Psoas muscle (tissue), 7 donors: ENCODE measurements at regions not wholly inside any gene's neighbourhood (a gene's known extent, or its start where the extent isn't known, plus 50 kb on each side); places are given as distances from the start of the nearest gene placed in this dataset.

ENCODE experiments used
- ATAC-seq, 4 donors: fragments of 200-7000 bp; cut with Tn5 transposase; one replicate each; pipeline ENCODE4 v1.9.1; 2020; ENCODE audit warnings: moderate library complexity in 3 of 4, mild to moderate bottlenecking in 2 of 4
- DNase-seq, 2 donors: peaks; one replicate each; pipeline ENCODE4 v3.0.0-alpha.2; 2020
- H3K27ac ChIP-seq: fragments of 200-600 bp; one replicate; pipeline ENCODE4 v1.8.0; 2022
- H3K27me3 ChIP-seq, 3 donors: fragments of 200-600 bp in 1 of 3; one replicate each; pipeline versions ENCODE4 v1.6.1 to v1.8.0; 2013 to 2022; ENCODE audit warnings: low read length in 2 of 3, mild to moderate bottlenecking in 2 of 3, moderate library complexity in 1 of 3; ENCODE audit not compliant: insufficient read depth in 3 of 3
- H3K36me3 ChIP-seq, 2 donors: fragments of 200-600 bp in 1 of 2; one replicate each; pipeline versions ENCODE4 v1.6.1 to v1.8.0; 2013 to 2022; ENCODE audit warnings: low read depth in 1 of 2, mild to moderate bottlenecking in 1 of 2, moderate library complexity in 1 of 2; ENCODE audit not compliant: insufficient read depth in 1 of 2
- H3K4me1 ChIP-seq: fragments of 200-600 bp; one replicate; pipeline ENCODE4 v1.8.0; 2022
- H3K4me3 ChIP-seq: fragments of 200-600 bp; one replicate; pipeline ENCODE4 v1.8.0; 2022; ENCODE audit warnings: mild to moderate bottlenecking
- H3K9me3 ChIP-seq: fragments of 200-600 bp; one replicate; pipeline ENCODE4 v1.8.0; 2022
- CTCF ChIP-seq: fragments of 200-600 bp; IDR thresholded peaks from one replicate; pipeline ENCODE4 v1.8.0; 2022; ENCODE audit warnings: antibody characterized with exemption
- WGBS, 3 donors: extraction: QIAGEN DNeasy Blood & Tissue Kit; methylation state at CpG; one replicate each; pipeline versions ENCODE4 v1.1.6 to v1.1.7; 2013; 5-methylcytosine and 5-hydroxymethylcytosine counted together
- intact Hi-C, 2 donors: fragments of 100-400 bp; cut with DNase I; formaldehyde crosslinking; loops; one replicate each; pipeline versions ENCODE4 v1.11.0 to v1.14.2; 2022
- donor health status: healthy with polysubstance abuse.
- donor health status: DM: no; HTN: no; CAD: no; lungs with moderate emphysema.
- donor health status: Bipolar disorder and iron deficiency.
- donor health status: healthy.
- donor health status: DM: yes; HTN: yes; CAD: no.
- donor health status: DM: no; HTN: no; CAD: no.
- donor health status: DM: yes; HTN: yes; CAD: no.

- Histone ChIP-seq H3K4me3 (no peak overlapping the region), H3K4me1 (no peaks in the 10 kb centered on the region), H3K27ac (no peak overlapping the region), H3K27me3 (no peaks in the 10 kb centered on the region), H3K36me3 (no peaks in the 10 kb centered on the region), H3K9me3 (no peaks in the 10 kb centered on the region)
- TF ChIP-seq CTCF, result no peak
- intact Hi-C loops, result no loop called here
- DNase-seq (no peak), ATAC-seq (no peak)
- WGBS, 3 donors, result 84 to 94% (median 91%) methylated on average over 2 of the region's 2 CpGs
These were observed 451.5 kb upstream of the KIF2A start for GRCh38 chr5:61854531-61854930.

GRCh38 chr5:61860978-61861377 lies 445.0 kb upstream of the KIF2A start:
- Histone ChIP-seq H3K9me3 (no peaks in the 10 kb centered on the region), H3K27me3 (no peaks in the 10 kb centered on the region), H3K36me3 (no peaks in the 10 kb centered on the region), H3K4me3 (no peak overlapping the region), H3K27ac (no peak overlapping the region), H3K4me1 (no peaks in the 10 kb centered on the region)
- WGBS, 3 donors, result 38 to 53% (median 48%) methylated on average over 1 of the region's 1 CpG
- intact Hi-C loops, result no loop called here
- ATAC-seq (no peak), DNase-seq (no peak)
- no peak for TF ChIP-seq CTCF

DNA sequence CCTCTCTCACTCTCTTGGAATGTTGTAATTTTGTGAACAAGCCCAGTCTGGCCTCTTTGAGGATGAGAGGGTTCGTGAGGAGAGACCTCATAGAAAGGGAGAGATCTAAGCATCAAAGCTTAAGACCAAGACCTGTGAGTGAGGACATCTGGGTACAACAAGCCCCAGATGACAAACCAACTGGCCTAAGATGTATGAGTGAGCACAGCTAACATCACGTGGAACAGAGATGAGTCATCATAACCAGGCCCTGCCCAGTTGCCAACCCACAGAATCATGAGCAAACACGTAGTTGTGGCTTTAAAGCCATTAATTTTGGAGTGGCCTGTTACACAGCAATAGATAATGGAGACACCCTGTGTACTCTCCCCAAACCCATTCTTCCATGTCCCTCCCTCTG lies 439.1 kb upstream of the KIF2A start:
- Histone ChIP-seq H3K36me3 (no peaks in the 10 kb centered on the region), H3K27ac (no peak overlapping the region), H3K9me3 (no peaks in the 10 kb centered on the region), H3K4me3 (no peak overlapping the region), H3K27me3 (no peaks in the 10 kb centered on the region), H3K4me1 (no peaks in the 10 kb centered on the region)
- no peak for TF ChIP-seq CTCF
- WGBS, 3 donors, result 42 to 56% (median 42%) methylated on average over 3 of the region's 3 CpGs
- ATAC-seq (no peak), DNase-seq (no peak)
- intact Hi-C loops, result no loop called here

DNA sequence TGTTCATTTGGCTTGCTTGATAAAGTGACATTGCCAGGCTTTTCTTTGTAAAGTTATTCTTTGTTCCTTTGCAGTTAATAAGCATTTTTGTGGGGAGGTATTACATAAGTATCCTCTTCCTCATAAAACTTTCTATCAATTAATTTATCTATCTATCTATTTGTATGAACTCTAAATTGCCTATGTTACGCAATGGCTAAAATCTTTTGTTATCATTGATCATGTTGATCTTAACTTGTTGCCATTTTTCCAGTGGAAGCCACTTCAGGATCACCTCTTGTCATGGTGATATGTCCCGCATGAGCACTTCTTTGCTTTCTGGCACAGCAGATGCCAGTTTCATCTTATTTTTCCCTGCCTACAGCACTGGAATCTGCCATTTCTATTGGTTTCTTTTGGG lies 436.7 kb upstream of the KIF2A start:
- no peaks in the 10 kb centered on the region for H3K27me3 ChIP-seq
- 91 to 98% (median 93%) methylated on average over 2 of the region's 2 CpGs for WGBS, 3 donors
- TF ChIP-seq CTCF, result no peak
- DNase-seq (no peak), ATAC-seq (no peak)
- no peaks in the 10 kb centered on the region for H3K4me1 ChIP-seq
- no peak overlapping the region for H3K4me3 ChIP-seq
- H3K27ac ChIP-seq, result no peak overlapping the region
- H3K36me3 ChIP-seq, result no peaks in the 10 kb centered on the region
- H3K9me3 ChIP-seq, result no peaks in the 10 kb centered on the region
- intact Hi-C loops, result no loop called here

DNA sequence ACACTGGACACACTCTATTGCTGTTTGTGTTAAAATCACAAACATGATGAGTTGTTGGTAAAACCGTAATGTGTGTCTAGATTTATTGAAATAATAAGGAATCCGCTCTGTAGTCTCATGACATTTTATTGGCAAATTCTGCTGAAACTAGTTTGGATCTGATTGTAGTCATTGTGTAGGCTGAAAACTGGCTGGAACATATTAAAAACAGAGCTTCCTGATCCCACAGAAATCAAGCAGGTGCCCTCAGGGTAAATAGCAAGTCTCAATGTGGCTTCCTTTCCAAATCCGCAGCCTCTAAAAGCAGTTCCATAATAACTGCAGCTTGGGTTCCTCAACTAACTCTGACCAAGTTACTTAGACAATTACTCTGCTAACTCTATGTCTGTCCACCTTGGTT lies 427.5 kb upstream of the KIF2A start:
- no peaks in the 10 kb centered on the region for H3K4me1 ChIP-seq
- DNase-seq, result no peak
- intact Hi-C loops, result no loop called here
- WGBS, 3 donors, result 92 to 97% (median 97%) methylated on average over 3 of the region's 3 CpGs
- ATAC-seq, result no peak
- TF ChIP-seq CTCF, result no peak
- H3K27ac ChIP-seq, result no peak overlapping the region
- no peaks in the 10 kb centered on the region for H3K36me3 ChIP-seq
- H3K9me3 ChIP-seq, result no peaks in the 10 kb centered on the region
- no peak overlapping the region for H3K4me3 ChIP-seq
- H3K27me3 ChIP-seq, result no peaks in the 10 kb centered on the region
